D341Med (cell line): ENCODE measurements at regions not wholly inside any gene's neighbourhood (a gene's known extent, or its start where the extent isn't known, plus 50 kb on each side); places are given as distances from the start of the nearest gene placed in this dataset.

ENCODE experiments used
- DNase-seq: peaks from one replicate; pipeline ENCODE4 v3.0.0; 2012; ENCODE audit warnings: low spot score

GRCh38 chr6:159479146-159479545 lies 213.9 kb downstream of the SOD2 start:
- no peak for DNase-seq

GRCh38 chr6:159473475-159474263 lies 219.4 kb downstream of the SOD2 start:
- no peak for DNase-seq

GRCh38 chr6:159470397-159470796 lies 222.6 kb downstream of the SOD2 start:
- no peak for DNase-seq

- DNase-seq: no peak
Observed at GRCh38 chr6:159469443-159469842, 223.6 kb downstream of the SOD2 start.

- no peak for DNase-seq
Observed at GRCh38 chr6:159468994-159469393, 224.0 kb downstream of the SOD2 start.

- no peak for DNase-seq
Observed at GRCh38 chr6:159467473-159468041, 225.5 kb downstream of the SOD2 start.

GRCh38 chr6:159466926-159467325 lies 226.1 kb downstream of the SOD2 start:
- no peak for DNase-seq

GRCh38 chr6:159464816-159465215 lies 228.2 kb downstream of the SOD2 start:
- DNase-seq: no peak

- no peak for DNase-seq
Observed at GRCh38 chr6:159463119-159463829, 229.8 kb downstream of the SOD2 start.

- no peak for DNase-seq
Observed at GRCh38 chr6:159462431-159462830, 230.6 kb downstream of the SOD2 start.

- no peak for DNase-seq
Observed at GRCh38 chr6:159461998-159462397, 231.0 kb downstream of the SOD2 start.

- DNase-seq: no peak
Observed at GRCh38 chr6:159461266-159461665, 231.8 kb downstream of the SOD2 start.

- no peak for DNase-seq
Observed at GRCh38 chr6:159460476-159460875, 232.6 kb downstream of the SOD2 start.

GRCh38 chr6:159456349-159456748 lies 236.7 kb downstream of the SOD2 start:
- no peak for DNase-seq

- DNase-seq: no peak
Observed at GRCh38 chr6:159455700-159456274, 237.3 kb downstream of the SOD2 start.

- no peak for DNase-seq
Observed at GRCh38 chr6:159450815-159451465, 242.1 kb downstream of the SOD2 start.

- no peak for DNase-seq
Observed at GRCh38 chr6:159446340-159446739, 246.7 kb downstream of the SOD2 start.

GRCh38 chr6:159445351-159445750 lies 247.7 kb downstream of the SOD2 start:
- no peak for DNase-seq

- no peak for DNase-seq
Observed at GRCh38 chr6:159444056-159444760, 248.8 kb downstream of the SOD2 start.

- DNase-seq: no peak
Observed at GRCh38 chr6:159443417-159443920, 249.6 kb downstream of the SOD2 start.

GRCh38 chr6:159441704-159441981 lies 251.4 kb downstream of the SOD2 start:
- no peak for DNase-seq
